K562 (cell line): ENCODE measurements at regions not wholly inside any gene's neighbourhood (a gene's known extent, or its start where the extent isn't known, plus 50 kb on each side); places are given as distances from the start of the nearest gene placed in this dataset.

Experiments used
- ATAC-seq: fragments of 200-7000 bp; cut with Tn5 transposase; 3 replicates; pipeline ENCODE4 v1.9.1; 2020; ENCODE audit warnings: moderate library complexity
- BruUV-seq: library from RNA; stranded (reverse); fragments of 400-500 nt; replicated peaks from 2 replicates; lab custom pipeline; 2021; lab: Mats Ljungman, UMichigan
- CTCF ChIA-PET: fragments of 300-600 bp; formaldehyde crosslinking; extraction: SDS; loops from one replicate; lab custom pipeline; 2021; ENCODE audit warnings: low intra/inter-chr PET ratio; lab: Yijun Ruan, JAX
- POLR2A ChIA-PET: fragments of 300-600, 350-650 bp; sonication (Branson Sonifier 250); formaldehyde crosslinking; extraction: SDS; loops from one replicate; lab custom pipeline; 2021; ENCODE audit warnings: antibody characterized with exemption, inconsistent platforms; lab: Yijun Ruan, JAX
- DNase-seq, 4 experiments: peaks; one replicate each; pipeline versions ENCODE4 v3.0.0 to v3.0.0-alpha.2; 2011 to 2018; ENCODE audit warnings: low spot score in 3 of 4, mixed read lengths in 3 of 4; ENCODE audit errors: extremely low read depth in 1 of 4
- FAIRE-seq: peaks from 2 replicates; lab custom pipeline; 2011; peaks lifted over from hg19 to GRCh38; lab: Jason Lieb, UNC
- H2AFZ ChIP-seq: 2 replicates; pipeline ENCODE4 v1.6.0; 2011; ENCODE audit warnings: low read depth, low read length, control low read depth, inconsistent platforms
- H3K27ac ChIP-seq: fragments of 200-600 bp; 3 replicates; pipeline ENCODE4 v1.8.0; 2011; ENCODE audit warnings: low read depth, mild to moderate bottlenecking, control low read depth, inconsistent platforms, low read length, moderate library complexity, mixed read lengths; ENCODE audit errors: extremely low read depth
- H3K27me3 ChIP-seq, 2 experiments: fragments of 300-600 bp in 1 of 2; 2 replicates in 1 of 2; 3 replicates in 1 of 2; pipeline versions ENCODE4 v1.6.0 to v1.8.0; 2011; ENCODE audit warnings: inconsistent platforms in 2 of 2, low read length in 2 of 2, mild to moderate bottlenecking in 1 of 2, mixed read lengths in 1 of 2, moderate library complexity in 1 of 2; ENCODE audit not compliant: control insufficient read depth in 2 of 2, insufficient read depth in 2 of 2
- H3K36me3 ChIP-seq: fragments of 300-600 bp; 3 replicates; pipeline ENCODE4 v1.8.0; 2011; ENCODE audit warnings: mild to moderate bottlenecking, low read length, inconsistent platforms; ENCODE audit not compliant: control insufficient read depth, insufficient read depth
- H3K4me1 ChIP-seq, 2 experiments: fragments of 200-600 bp in 1 of 2; replicated peaks in 1 of 2; 2 replicates in 1 of 2; 3 replicates in 1 of 2; pipeline versions ENCODE4 v1.5.1 to v1.8.0; 2011; ENCODE audit warnings: inconsistent platforms in 2 of 2, low read length in 2 of 2, mild to moderate bottlenecking in 1 of 2, mixed read lengths in 1 of 2, moderate library complexity in 1 of 2; ENCODE audit not compliant: control insufficient read depth in 2 of 2, insufficient read depth in 2 of 2
- H3K4me2 ChIP-seq: 2 replicates; pipeline ENCODE4 v1.6.1; 2011; ENCODE audit warnings: low read length, control low read depth, inconsistent platforms, mixed read lengths; ENCODE audit not compliant: insufficient read depth
- H3K4me3 ChIP-seq: fragments of 200-600 bp; sonication (generic), shearing (Covaris generic); 2 replicates; pipeline ENCODE4 v1.5.1; 2016; ENCODE audit warnings: control low read depth, inconsistent platforms
- H3K79me2 ChIP-seq: fragments of 200-600 bp; 3 replicates; pipeline ENCODE4 v1.8.0; 2011; ENCODE audit warnings: low read length, inconsistent platforms; ENCODE audit not compliant: control insufficient read depth, insufficient read depth
- H3K9ac ChIP-seq, 2 experiments: 2 replicates each; pipeline versions ENCODE4 v1.6.0 to v1.6.1; 2011; ENCODE audit warnings: low read depth in 2 of 2, low read length in 2 of 2, control low read depth in 1 of 2, inconsistent platforms in 1 of 2, mild to moderate bottlenecking in 1 of 2, mixed read lengths in 1 of 2; ENCODE audit not compliant: insufficient read depth in 1 of 2
- H3K9me1 ChIP-seq: one replicate; pipeline ENCODE4 v1.6.0; 2011; ENCODE audit warnings: inconsistent platforms, mild to moderate bottlenecking, low read length, moderate library complexity; ENCODE audit not compliant: control insufficient read depth, insufficient read depth
- H3K9me3 ChIP-seq: replicated peaks from 2 replicates; pipeline ENCODE4 v1.5.1; 2011; ENCODE audit warnings: low read depth, low read length, inconsistent platforms; ENCODE audit not compliant: control insufficient read depth, insufficient read depth
- H4K20me1 ChIP-seq: replicated peaks from 2 replicates; pipeline ENCODE4 v1.6.1; 2011; ENCODE audit warnings: low read length, inconsistent platforms, mixed read lengths; ENCODE audit not compliant: control insufficient read depth, insufficient read depth
- BMI1 ChIP-seq: fragments of 150-350 bp; IDR thresholded peaks from 2 replicates; pipeline ENCODE4 v1.6.1; 2014; ENCODE audit warnings: low read length
- DEAF1 ChIP-seq: fragments of 450-650 bp; formaldehyde crosslinking; IDR thresholded peaks from 2 replicates; pipeline ENCODE4 v1.4.0; 2020; ENCODE audit warnings: mild to moderate bottlenecking, moderate library complexity
- DNMT1 ChIP-seq: fragments of 450-650 bp; IDR thresholded peaks from 2 replicates; pipeline ENCODE4 v1.6.1; 2016; ENCODE audit warnings: antibody characterized with exemption, mild to moderate bottlenecking
- GTF3C2 ChIP-seq: IDR thresholded peaks from 3 replicates; pipeline ENCODE4 v1.6.1; 2011; ENCODE audit warnings: borderline replicate concordance, mild to moderate bottlenecking, moderate library complexity; ENCODE audit not compliant: insufficient read length; ENCODE audit errors: extremely low read depth
- ILK ChIP-seq: fragments of 450-650 bp; IDR thresholded peaks from 2 replicates; pipeline ENCODE4 v1.6.1; 2016; ENCODE audit warnings: missing genetic modification characterization, low read depth, mild to moderate bottlenecking, missing compliant biosample characterization, moderate library complexity, borderline replicate concordance
- RFX7 ChIP-seq: fragments of 250-450 bp; sonication (Bioruptor Pico); IDR thresholded peaks from 2 replicates; pipeline ENCODE4 v1.5.1; 2021; ENCODE audit warnings: mild to moderate bottlenecking
- TCFL5 ChIP-seq: fragments of 250-450 bp; sonication (Bioruptor Pico); conservative IDR thresholded peaks from 2 replicates; pipeline ENCODE4 v1.6.1; 2021; ENCODE audit warnings: mild to moderate bottlenecking, moderate library complexity, matching md5 sums
- ZBTB26 ChIP-seq: fragments of 450-650 bp; formaldehyde crosslinking; IDR thresholded peaks from 2 replicates; pipeline ENCODE4 v1.4.0; 2022; ENCODE audit warnings: missing genetic modification characterization
- ZNF239 ChIP-seq: fragments of 250-450 bp; sonication (Bioruptor Pico); IDR thresholded peaks from 2 replicates; pipeline ENCODE4 v1.4.0; 2020; ENCODE audit warnings: mild to moderate bottlenecking
- ZNF431 ChIP-seq: sonication (generic); formaldehyde crosslinking; IDR thresholded peaks from 2 replicates; pipeline ENCODE4 v1.8.0; 2022; ENCODE audit warnings: mild to moderate bottlenecking, missing genetic modification reagents
- WGBS: fragments of 100-300 bp; shearing (Covaris generic); methylation state at CpG from one replicate; pipeline ENCODE4 v1.1.6; 2016; ENCODE audit warnings: low coverage, mixed read lengths; ENCODE audit not compliant: insufficient coverage; ENCODE audit errors: missing lambda C conversion rate; 5-methylcytosine and 5-hydroxymethylcytosine counted together
- in situ Hi-C: fragments of 300-500 bp; cut with MboI; formaldehyde crosslinking; loops from 4 replicates; pipeline ENCODE4 v1.15.0; 2018; ENCODE audit warnings: inconsistent platforms, mixed read lengths
- intact Hi-C: fragments of 100-400 bp; cut with micrococcal nuclease; formaldehyde crosslinking; loops from 2 replicates; pipeline ENCODE4 v1.14.2; 2022
- TF ChIP-seq, protein P1 (sequence below): fragments of 450-650 bp; IDR thresholded peaks from 2 replicates; pipeline ENCODE4 v1.7.0; 2016; ENCODE audit warnings: borderline replicate concordance

DNA sequence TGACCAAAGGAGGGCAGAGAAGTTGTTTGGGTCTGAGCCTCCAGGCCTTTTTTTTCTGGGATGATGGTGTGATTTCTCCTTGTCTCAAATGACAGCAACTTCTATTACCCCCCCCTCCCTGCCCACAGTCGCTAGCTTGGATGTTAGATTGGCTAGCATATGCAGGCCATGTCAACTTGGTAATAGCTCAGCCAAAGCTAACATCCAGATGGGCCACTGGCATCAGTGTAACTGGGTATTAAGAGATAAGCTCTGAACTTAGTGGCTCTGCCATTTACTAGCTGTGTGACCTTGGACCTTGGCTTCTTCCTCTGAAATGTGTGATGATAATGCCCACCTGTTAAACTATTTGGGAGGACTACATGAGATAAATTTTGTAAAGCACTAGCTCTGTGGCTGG is 86.9 kb upstream of the TSPAN2 start (continued):
- TF ChIP-seq TCFL5 (CRISPR knock-in tag) (no peak), ZBTB26 (CRISPR knock-in tag) (no peak), DNMT1 (no peak)
- TF ChIP-seq, protein P1, sequence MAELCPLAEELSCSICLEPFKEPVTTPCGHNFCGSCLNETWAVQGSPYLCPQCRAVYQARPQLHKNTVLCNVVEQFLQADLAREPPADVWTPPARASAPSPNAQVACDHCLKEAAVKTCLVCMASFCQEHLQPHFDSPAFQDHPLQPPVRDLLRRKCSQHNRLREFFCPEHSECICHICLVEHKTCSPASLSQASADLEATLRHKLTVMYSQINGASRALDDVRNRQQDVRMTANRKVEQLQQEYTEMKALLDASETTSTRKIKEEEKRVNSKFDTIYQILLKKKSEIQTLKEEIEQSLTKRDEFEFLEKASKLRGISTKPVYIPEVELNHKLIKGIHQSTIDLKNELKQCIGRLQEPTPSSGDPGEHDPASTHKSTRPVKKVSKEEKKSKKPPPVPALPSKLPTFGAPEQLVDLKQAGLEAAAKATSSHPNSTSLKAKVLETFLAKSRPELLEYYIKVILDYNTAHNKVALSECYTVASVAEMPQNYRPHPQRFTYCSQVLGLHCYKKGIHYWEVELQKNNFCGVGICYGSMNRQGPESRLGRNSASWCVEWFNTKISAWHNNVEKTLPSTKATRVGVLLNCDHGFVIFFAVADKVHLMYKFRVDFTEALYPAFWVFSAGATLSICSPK, result no peak

GRCh38 chr1:115175596-115175995 is 86.3 kb upstream of the TSPAN2 start:
- H3K27ac ChIP-seq, result no peak overlapping the region
- H3K4me3 ChIP-seq, result no peak overlapping the region
- no peak for FAIRE-seq
- WGBS, result 0% methylated on average over 2 of the region's 2 CpGs
- no peaks in the 10 kb centered on the region for H3K79me2 ChIP-seq
- no peak for ATAC-seq
- POLR2A ChIA-PET, result interaction anchor here (0.6 to 0.8 kb wide), 3 partner anchors 57 to 1587 kb away, joined by 3 to 4 read pairs (median 3); no protein-coding TSS in a partner anchor
- CTCF ChIA-PET, result no interaction called here
- H3K9me1 ChIP-seq, result no peaks in the 10 kb centered on the region
- no peak overlapping the region for H2AFZ ChIP-seq
- H3K4me2 ChIP-seq, result no peak overlapping the region
- intact Hi-C loops (no loop called here), in situ Hi-C loops (no loop called here)
- H3K36me3 ChIP-seq, result no peaks in the 10 kb centered on the region
- H3K27me3 ChIP-seq, result no peaks in the 10 kb centered on the region
- H3K9me3 ChIP-seq, result no peaks in the 10 kb centered on the region
- no peaks in the 10 kb centered on the region for H4K20me1 ChIP-seq
- BruUV-seq, result no TSS peak
- DNase-seq, result no peak
- peaks cover 4 to 6% of the 10 kb centered on the region in 2 experiments; a peak in 3 of 5 replicates for H3K4me1 ChIP-seq
- no peak overlapping the region for H3K9ac ChIP-seq
- TF ChIP-seq ZNF239 (CRISPR knock-in tag), result no peak
- no peak for TF ChIP-seq DEAF1 (CRISPR knock-in tag)
- TF ChIP-seq ZNF431 (CRISPR knock-in tag), result no peak
- TF ChIP-seq ILK, result no peak
- TF ChIP-seq RFX7, result no peak
- no peak for TF ChIP-seq GTF3C2
- no peak for TF ChIP-seq BMI1
